Stimulated activated CD4-positive, alpha-beta T cell treated with anti-CD3 and anti-CD28 coated beads, Interleukin-15, amount 100 ng/mL, for 24 hours (primary cell): ENCODE measurements at regions not wholly inside any gene's neighbourhood (a gene's known extent, or its start where the extent isn't known, plus 50 kb on each side); places are given as distances from the start of the nearest gene placed in this dataset.

Source experiments
- DNase-seq: peaks from one replicate; pipeline ENCODE4 v3.0.0-alpha.2; 2020

GRCh38 chr5:4866817-4867216, 273.3 kb upstream of the ADAMTS16 start:
- DNase-seq, result no peak

GRCh38 chr5:4868140-4868735, 271.9 kb upstream of the ADAMTS16 start:
- peak; percentile 73 for DNase-seq

- DNase-seq, result no peak
Observed at GRCh38 chr5:4873652-4874051, 266.5 kb upstream of the ADAMTS16 start.

- DNase-seq, result no peak
Observed at GRCh38 chr5:4874097-4874496, 266.0 kb upstream of the ADAMTS16 start.

GRCh38 chr5:4875942-4876341, 264.2 kb upstream of the ADAMTS16 start:
- no peak for DNase-seq

GRCh38 chr5:4876804-4877203, 263.3 kb upstream of the ADAMTS16 start:
- DNase-seq, result no peak

GRCh38 chr5:4877579-4877978, 262.6 kb upstream of the ADAMTS16 start:
- no peak for DNase-seq

- DNase-seq, result no peak
Observed at GRCh38 chr5:4879075-4879474, 261.1 kb upstream of the ADAMTS16 start.

GRCh38 chr5:4879693-4880303, 260.3 kb upstream of the ADAMTS16 start:
- peak; percentile 68 for DNase-seq

- DNase-seq, result no peak
Observed at GRCh38 chr5:4880304-4880741, 259.8 kb upstream of the ADAMTS16 start.

GRCh38 chr5:4881366-4882002, 258.6 kb upstream of the ADAMTS16 start:
- DNase-seq, result no peak

- no peak for DNase-seq
Observed at GRCh38 chr5:4882186-4882585, 257.9 kb upstream of the ADAMTS16 start.

- DNase-seq, result no peak
Observed at GRCh38 chr5:4883360-4883759, 256.8 kb upstream of the ADAMTS16 start.

GRCh38 chr5:4893063-4893744, 246.9 kb upstream of the ADAMTS16 start:
- no peak for DNase-seq

- DNase-seq, result no peak
Observed at GRCh38 chr5:4896328-4896727, 243.8 kb upstream of the ADAMTS16 start.

GRCh38 chr5:4901305-4901811, 238.8 kb upstream of the ADAMTS16 start:
- DNase-seq, result no peak

- no peak for DNase-seq
Observed at GRCh38 chr5:4901924-4902323, 238.2 kb upstream of the ADAMTS16 start.

- DNase-seq, result no peak
Observed at GRCh38 chr5:4905674-4906520, 234.2 kb upstream of the ADAMTS16 start.

- no peak for DNase-seq
Observed at GRCh38 chr5:4906786-4907185, 233.3 kb upstream of the ADAMTS16 start.

- DNase-seq, result no peak
Observed at GRCh38 chr5:4907571-4907970, 232.6 kb upstream of the ADAMTS16 start.

GRCh38 chr5:4909086-4909485, 231.0 kb upstream of the ADAMTS16 start:
- no peak for DNase-seq

- no peak for DNase-seq
Observed at GRCh38 chr5:4911646-4912403, 228.3 kb upstream of the ADAMTS16 start.
